Adipocyte (in vitro differentiated cells): ENCODE measurements at regions not wholly inside any gene's neighbourhood (a gene's known extent, or its start where the extent isn't known, plus 50 kb on each side); places are given as distances from the start of the nearest gene placed in this dataset.

Experiments used
- DNase-seq: peaks from one replicate; pipeline ENCODE4 v3.0.0-alpha.2; 2015; ENCODE audit warnings: low read depth
- H3K27me3 ChIP-seq: replicated peaks from 2 replicates; pipeline ENCODE4 v1.7.0; 2013; ENCODE audit warnings: mild to moderate bottlenecking, low read length, moderate library complexity; ENCODE audit not compliant: control insufficient read depth, insufficient read depth
- H3K36me3 ChIP-seq: 2 replicates; pipeline ENCODE4 v1.7.0; 2013; ENCODE audit warnings: low read length, mild to moderate bottlenecking, moderate library complexity; ENCODE audit not compliant: control insufficient read depth, insufficient read depth, severe bottlenecking
- H3K4me1 ChIP-seq: 2 replicates; pipeline ENCODE4 v1.7.0; 2013; ENCODE audit warnings: mild to moderate bottlenecking, low read length, moderate library complexity; ENCODE audit not compliant: control insufficient read depth, insufficient read depth
- H3K4me3 ChIP-seq: 2 replicates; pipeline ENCODE4 v1.7.0; 2013; ENCODE audit warnings: mild to moderate bottlenecking, low read length, moderate library complexity
- H3K9ac ChIP-seq: 2 replicates; pipeline ENCODE4 v1.7.0; 2013; ENCODE audit warnings: mild to moderate bottlenecking, low read length, moderate library complexity
- H3K9me3 ChIP-seq: 2 replicates; pipeline ENCODE4 v1.7.0; 2013; ENCODE audit warnings: mild to moderate bottlenecking, low read length, moderate library complexity; ENCODE audit not compliant: control insufficient read depth

DNA sequence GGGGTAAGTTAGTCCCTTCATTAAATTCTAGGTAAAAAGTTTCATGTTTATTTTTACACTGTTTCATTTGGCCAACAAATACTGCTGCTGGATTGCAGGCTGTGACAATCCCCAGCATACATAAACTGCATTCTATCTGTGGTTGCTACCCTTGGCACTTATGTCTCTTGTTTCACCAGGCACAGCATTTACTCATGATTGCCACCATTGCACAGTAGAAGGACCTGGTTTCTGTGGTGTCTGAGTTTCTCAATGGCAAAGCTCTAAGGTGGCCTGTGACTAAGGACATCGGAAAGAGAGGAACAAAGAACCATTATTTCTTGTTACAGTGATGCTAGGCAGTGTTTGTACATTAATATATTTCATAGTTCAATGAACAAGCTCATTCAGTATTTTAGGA, 878.4 kb upstream of the NEGR1 start:
- H3K4me1 ChIP-seq, result peaks cover 3% of the 10 kb centered on the region
- no peak overlapping the region for H3K4me3 ChIP-seq
- no peaks in the 10 kb centered on the region for H3K36me3 ChIP-seq
- no peaks in the 10 kb centered on the region for H3K27me3 ChIP-seq
- peaks cover 4% of the 10 kb centered on the region for H3K9me3 ChIP-seq
- no peak overlapping the region for H3K9ac ChIP-seq
- DNase-seq, result no peak

DNA sequence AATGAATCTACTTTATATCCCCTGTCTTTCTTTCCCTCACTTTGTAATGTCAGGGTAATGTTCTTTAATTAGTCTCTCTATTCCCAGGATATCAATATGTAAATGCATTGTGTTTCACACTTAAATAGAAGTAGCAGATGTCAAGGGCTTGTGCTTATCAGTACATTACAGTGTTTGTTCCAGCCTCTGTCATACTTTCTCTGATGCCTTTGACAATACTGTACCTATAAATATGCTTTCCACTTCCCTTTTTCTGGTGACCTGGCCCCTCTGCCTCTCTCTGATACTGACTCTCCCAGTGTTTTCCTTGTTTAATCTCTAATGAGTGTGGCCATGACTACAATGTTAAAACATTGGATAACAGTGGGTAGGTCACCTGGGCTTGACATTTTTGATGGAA, 862.0 kb upstream of the NEGR1 start:
- H3K9me3 ChIP-seq, result no peaks in the 10 kb centered on the region
- no peak overlapping the region for H3K4me3 ChIP-seq
- no peaks in the 10 kb centered on the region for H3K27me3 ChIP-seq
- H3K4me1 ChIP-seq, result no peaks in the 10 kb centered on the region
- no peak overlapping the region for H3K9ac ChIP-seq
- no peaks in the 10 kb centered on the region for H3K36me3 ChIP-seq
- DNase-seq, result no peak

DNA sequence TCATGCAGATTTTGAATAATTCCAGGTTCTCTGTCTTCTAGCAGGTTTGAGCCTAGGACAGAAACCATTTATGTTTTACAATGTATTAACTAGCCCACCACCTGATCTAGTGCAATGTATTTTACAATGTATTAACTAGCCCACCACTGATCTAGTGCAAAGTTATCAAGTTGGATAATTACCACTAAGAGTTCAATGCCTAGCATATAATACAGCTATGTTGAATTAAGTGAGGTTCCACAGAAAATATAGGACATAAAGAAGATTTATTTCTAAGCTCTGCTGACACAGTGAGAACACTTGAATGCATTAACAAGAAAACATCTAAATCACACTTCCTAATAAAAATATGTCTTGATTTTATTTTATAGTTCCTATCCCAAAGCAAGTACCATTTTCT, 854.6 kb upstream of the NEGR1 start:
- H3K4me1 ChIP-seq, result no peaks in the 10 kb centered on the region
- no peak overlapping the region for H3K9ac ChIP-seq
- no peaks in the 10 kb centered on the region for H3K36me3 ChIP-seq
- no peaks in the 10 kb centered on the region for H3K27me3 ChIP-seq
- H3K4me3 ChIP-seq, result no peak overlapping the region
- no peak for DNase-seq
- H3K9me3 ChIP-seq, result no peaks in the 10 kb centered on the region

- Histone ChIP-seq H3K4me1 (no peaks in the 10 kb centered on the region), H3K9ac (no peak overlapping the region), H3K36me3 (no peaks in the 10 kb centered on the region), H3K9me3 (no peaks in the 10 kb centered on the region), H3K27me3 (no peaks in the 10 kb centered on the region), H3K4me3 (no peak overlapping the region)
- no peak for DNase-seq
Observed at GRCh38 chr1:73106931-73107330, 824.6 kb upstream of the NEGR1 start.

DNA sequence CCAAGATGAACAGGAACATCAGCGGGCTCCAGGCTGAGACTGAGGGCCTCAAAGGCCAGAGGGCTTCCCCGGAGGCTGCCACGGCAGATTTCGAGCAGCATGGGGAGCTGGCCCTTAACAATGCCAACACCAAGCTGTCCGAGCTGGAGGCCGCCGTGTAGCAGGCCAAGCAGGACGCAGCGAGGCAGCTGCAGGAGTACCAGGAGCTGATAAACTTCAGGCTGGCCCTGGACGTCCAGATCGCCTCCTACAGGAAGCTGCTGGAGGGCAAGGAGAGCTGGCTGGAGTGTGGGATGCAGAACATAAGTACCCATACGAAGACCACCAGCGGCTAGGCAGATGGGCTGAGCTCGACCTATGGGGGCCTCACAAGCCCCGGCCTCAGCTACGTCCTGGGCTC, 823.4 kb upstream of the NEGR1 start:
- no peaks in the 10 kb centered on the region for H3K4me1 ChIP-seq
- H3K27me3 ChIP-seq, result no peaks in the 10 kb centered on the region
- no peak for DNase-seq
- H3K36me3 ChIP-seq, result no peaks in the 10 kb centered on the region
- no peak overlapping the region for H3K9ac ChIP-seq
- H3K4me3 ChIP-seq, result no peak overlapping the region
- no peaks in the 10 kb centered on the region for H3K9me3 ChIP-seq

- H3K36me3 ChIP-seq, result no peaks in the 10 kb centered on the region
- no peaks in the 10 kb centered on the region for H3K9me3 ChIP-seq
- no peaks in the 10 kb centered on the region for H3K4me1 ChIP-seq
- H3K9ac ChIP-seq, result no peak overlapping the region
- no peaks in the 10 kb centered on the region for H3K27me3 ChIP-seq
- no peak overlapping the region for H3K4me3 ChIP-seq
- no peak for DNase-seq
Observed at GRCh38 chr1:73104749-73105148, 822.4 kb upstream of the NEGR1 start.

DNA sequence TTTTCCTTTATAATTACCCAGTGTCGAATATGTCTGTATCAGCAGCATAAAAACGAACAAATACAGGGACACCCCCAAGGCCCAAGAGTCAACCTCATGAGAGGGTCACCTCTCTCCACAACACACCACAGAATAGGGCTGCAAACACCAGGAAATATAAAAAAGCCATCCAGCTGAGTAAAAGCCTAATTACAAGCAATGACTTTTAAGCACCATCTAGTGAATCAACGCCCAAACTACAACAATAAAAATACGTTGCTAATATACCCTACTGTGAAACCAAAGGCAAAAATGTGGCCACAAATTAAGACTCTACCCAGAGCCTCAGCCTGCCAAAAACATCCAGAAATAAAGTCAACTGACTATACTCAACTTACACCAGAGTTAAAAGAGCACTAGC, 817.9 kb upstream of the NEGR1 start:
- Histone ChIP-seq H3K4me3 (no peak overlapping the region), H3K4me1 (no peaks in the 10 kb centered on the region), H3K27me3 (no peaks in the 10 kb centered on the region), H3K9ac (no peak overlapping the region), H3K9me3 (no peaks in the 10 kb centered on the region), H3K36me3 (no peaks in the 10 kb centered on the region)
- peak; percentile 2 for DNase-seq

DNA sequence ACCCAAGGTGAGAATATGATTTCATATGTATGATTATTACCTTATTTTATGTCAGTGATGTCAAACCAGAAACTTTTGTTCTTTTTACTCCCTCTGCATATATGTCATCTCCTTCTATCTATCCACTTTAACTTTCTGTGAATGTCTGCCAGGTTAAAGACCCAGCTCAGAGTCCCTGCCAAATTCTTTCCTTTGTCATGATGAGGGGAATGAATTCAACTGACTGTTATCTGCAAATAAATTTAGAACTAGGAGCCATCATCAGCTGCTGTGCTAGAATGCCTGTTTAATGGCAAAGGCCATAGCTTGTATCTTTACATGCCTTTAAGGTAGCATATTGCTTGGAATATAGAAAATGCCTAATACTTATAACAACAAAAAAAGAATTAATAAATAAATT, 815.6 kb upstream of the NEGR1 start:
- H3K9me3 ChIP-seq, result no peaks in the 10 kb centered on the region
- DNase-seq, result no peak
- H3K9ac ChIP-seq, result no peak overlapping the region
- no peaks in the 10 kb centered on the region for H3K27me3 ChIP-seq
- no peaks in the 10 kb centered on the region for H3K36me3 ChIP-seq
- H3K4me3 ChIP-seq, result no peak overlapping the region
- no peaks in the 10 kb centered on the region for H3K4me1 ChIP-seq

DNA sequence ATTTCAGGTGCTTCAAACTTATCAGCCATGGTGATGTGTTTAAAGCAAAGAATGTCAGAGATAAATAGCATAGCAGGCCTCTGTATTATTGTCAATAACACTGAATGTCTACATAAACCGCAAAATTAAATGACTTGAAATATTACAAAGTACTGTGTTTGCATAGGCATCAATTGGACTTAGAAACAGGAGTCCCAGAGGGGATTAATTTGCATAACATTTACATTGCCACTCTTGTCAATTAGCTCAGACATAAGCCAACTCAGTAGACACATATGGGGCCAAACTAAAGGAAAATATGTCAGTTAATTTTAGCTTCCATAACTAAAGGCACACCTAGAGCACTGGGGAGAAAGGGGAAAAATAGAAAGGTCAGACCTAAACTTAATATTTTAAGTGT, 814.5 kb upstream of the NEGR1 start:
- no peaks in the 10 kb centered on the region for H3K27me3 ChIP-seq
- peaks cover 7% of the 10 kb centered on the region for H3K9me3 ChIP-seq
- H3K36me3 ChIP-seq, result no peaks in the 10 kb centered on the region
- no peak overlapping the region for H3K4me3 ChIP-seq
- H3K4me1 ChIP-seq, result no peaks in the 10 kb centered on the region
- H3K9ac ChIP-seq, result no peak overlapping the region
- no peak for DNase-seq

- H3K9ac ChIP-seq, result no peak overlapping the region
- H3K9me3 ChIP-seq, result peaks cover 13% of the 10 kb centered on the region
- no peaks in the 10 kb centered on the region for H3K36me3 ChIP-seq
- H3K4me3 ChIP-seq, result no peak overlapping the region
- H3K27me3 ChIP-seq, result no peaks in the 10 kb centered on the region
- no peak for DNase-seq
- H3K4me1 ChIP-seq, result no peaks in the 10 kb centered on the region
Observed at GRCh38 chr1:73092383-73092782, 810.0 kb upstream of the NEGR1 start.

- no peaks in the 10 kb centered on the region for H3K4me1 ChIP-seq
- H3K36me3 ChIP-seq, result no peaks in the 10 kb centered on the region
- H3K27me3 ChIP-seq, result no peaks in the 10 kb centered on the region
- H3K4me3 ChIP-seq, result no peak overlapping the region
- DNase-seq, result no peak
- no peaks in the 10 kb centered on the region for H3K9me3 ChIP-seq
- H3K9ac ChIP-seq, result no peak overlapping the region
Observed at GRCh38 chr1:73066866-73067265, 784.5 kb upstream of the NEGR1 start.

DNA sequence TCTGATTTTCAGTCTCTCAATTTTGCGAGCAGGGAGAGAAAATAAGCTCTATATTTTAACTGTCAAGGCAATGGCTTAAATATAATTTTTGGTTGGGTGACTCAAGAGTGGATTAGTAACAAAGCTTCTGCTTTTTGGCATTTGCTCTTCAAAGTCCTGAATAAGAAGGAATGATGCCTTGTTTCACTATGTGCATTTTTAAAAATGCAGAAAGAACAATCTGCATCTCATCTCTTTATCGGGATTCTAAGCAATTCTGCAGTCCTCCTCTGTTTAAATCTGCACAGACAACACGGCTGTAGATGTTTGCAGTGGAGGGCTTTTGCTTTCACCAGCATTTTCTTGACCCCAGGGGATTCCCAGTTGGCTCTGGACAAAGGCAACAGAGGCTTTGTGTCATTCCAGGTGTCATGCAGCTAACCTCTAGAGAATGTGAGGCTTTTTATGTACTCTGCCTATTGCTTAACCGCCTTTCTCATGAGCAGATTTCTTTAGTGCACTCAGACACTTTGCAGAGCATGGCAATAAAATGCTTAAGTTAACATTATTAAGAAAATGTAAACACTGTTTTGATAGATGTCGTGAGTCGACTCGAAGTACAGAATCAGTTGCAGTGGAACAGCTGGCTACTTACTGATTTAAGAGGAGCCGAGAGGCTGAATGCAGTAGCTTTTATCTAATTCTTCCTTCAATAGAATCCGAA, 783.2 kb upstream of the NEGR1 start:
- no peaks in the 10 kb centered on the region for H3K36me3 ChIP-seq
- no peaks in the 10 kb centered on the region for H3K4me1 ChIP-seq
- peak; percentile 2 for DNase-seq
- H3K9me3 ChIP-seq, result no peaks in the 10 kb centered on the region
- no peak overlapping the region for H3K4me3 ChIP-seq
- no peaks in the 10 kb centered on the region for H3K27me3 ChIP-seq
- no peak overlapping the region for H3K9ac ChIP-seq
